B cell (primary cell): ENCODE measurements at regions not wholly inside any gene's neighbourhood (a gene's known extent, or its start where the extent isn't known, plus 50 kb on each side); places are given as distances from the start of the nearest gene placed in this dataset.

Experiments
- ATAC-seq: fragments of 200-7000 bp; cut with Tn5 transposase; one replicate; pipeline ENCODE4 v1.10.0; 2021; ENCODE audit warnings: low read depth, mild to moderate bottlenecking, moderate number of reproducible peaks, moderate library complexity
- CTCF ChIA-PET: fragments of 350-600 bp; sonication (Branson Sonifier 250); formaldehyde crosslinking; loops from one replicate; lab custom pipeline; 2021; ENCODE audit warnings: antibody characterized with exemption, inconsistent platforms; lab: Charles Lee
- POLR2A ChIA-PET: fragments of 350-600 bp; sonication (Branson Sonifier 250); formaldehyde crosslinking; loops from one replicate; lab custom pipeline; 2021; ENCODE audit warnings: antibody characterized with exemption; lab: Charles Lee
- DNase-seq: peaks from one replicate; pipeline ENCODE4 v3.0.0; 2013
- H2AFZ ChIP-seq: 2 replicates; pipeline ENCODE4 v1.6.1; 2012; ENCODE audit warnings: mild to moderate bottlenecking, low read depth, low read length; ENCODE audit not compliant: insufficient read depth, poor library complexity, severe bottlenecking
- H3K27ac ChIP-seq, 2 donors: 1 replicate in 1 of 2; 2 replicates in 1 of 2; pipeline ENCODE4 v1.5.1; 2012 to 2013; ENCODE audit warnings: low read length in 2 of 2, mild to moderate bottlenecking in 2 of 2, moderate library complexity in 1 of 2
- H3K27me3 ChIP-seq, 4 experiments: fragments of 200-600 bp in 1 of 4; sonication (generic) in 1 of 4; replicated peaks in 1 of 4; 1 replicate in 2 of 4; 2 replicates in 2 of 4; pipeline versions ENCODE4 v1.6.1 to v1.7.0; 2013 to 2016; ENCODE audit warnings: low read length in 3 of 4, mild to moderate bottlenecking in 2 of 4, mixed read lengths in 1 of 4, moderate library complexity in 1 of 4; ENCODE audit not compliant: insufficient read depth in 4 of 4, control insufficient read depth in 3 of 4; ENCODE audit errors: control extremely low read depth in 1 of 4
- H3K36me3 ChIP-seq, 2 experiments: replicated peaks in 1 of 2; 1 replicate in 1 of 2; 2 replicates in 1 of 2; pipeline versions ENCODE4 v1.6.1 to v1.7.1; 2013; ENCODE audit warnings: low read length in 1 of 2; ENCODE audit not compliant: insufficient read depth in 2 of 2, control insufficient read depth in 1 of 2; ENCODE audit errors: control extremely low read depth in 1 of 2, extremely low read depth in 1 of 2
- H3K4me1 ChIP-seq, 2 donors: fragments of 200-600 bp in 1 of 2; sonication (generic) in 1 of 2; 1 replicate in 1 of 2; 2 replicates in 1 of 2; pipeline versions ENCODE4 v1.5.1 to v1.6.1; 2013 to 2017; ENCODE audit warnings: low read length in 2 of 2; ENCODE audit not compliant: control insufficient read depth in 2 of 2, insufficient read depth in 2 of 2
- H3K4me2 ChIP-seq: replicated peaks from 2 replicates; pipeline ENCODE3; 2012; ENCODE audit warnings: mild to moderate bottlenecking, low read depth, low read length; ENCODE audit not compliant: poor library complexity, severe bottlenecking
- H3K4me3 ChIP-seq, 5 experiments: fragments of 200-600 bp in 1 of 5; sonication (generic) in 1 of 5; 1 replicate in 3 of 5; 2 replicates in 2 of 5; pipeline versions ENCODE4 v1.5.1 to v1.7.0; 2011 to 2016; ENCODE audit warnings: low read length in 4 of 5, mild to moderate bottlenecking in 4 of 5, low read depth in 2 of 5, control low read depth in 1 of 5, moderate library complexity in 1 of 5; ENCODE audit not compliant: insufficient read depth in 1 of 5; ENCODE audit errors: control extremely low read depth in 1 of 5, extremely low read depth in 1 of 5
- H3K79me2 ChIP-seq: fragments of 200-600 bp; sonication (generic); one replicate; pipeline ENCODE4 v1.6.0; 2016; ENCODE audit warnings: low read length; ENCODE audit not compliant: control insufficient read depth, insufficient read depth
- H3K9ac ChIP-seq: fragments of 200-600 bp; sonication (generic); 2 replicates; pipeline ENCODE4 v1.6.1; 2017; ENCODE audit warnings: mild to moderate bottlenecking, low read length, moderate library complexity
- H3K9me3 ChIP-seq, 3 donors: one replicate each; pipeline versions ENCODE4 v1.6.1 to v1.7.1; 2013; ENCODE audit warnings: low read length in 2 of 3; ENCODE audit not compliant: control insufficient read depth in 2 of 3, insufficient read depth in 1 of 3; ENCODE audit errors: control extremely low read depth in 1 of 3
- H4K20me1 ChIP-seq: 2 replicates; pipeline ENCODE4 v1.6.0; 2012; ENCODE audit warnings: mild to moderate bottlenecking, low read length; ENCODE audit not compliant: insufficient read depth, control insufficient read depth, poor library complexity, severe bottlenecking
- H3K27ac Mint-ChIP-seq: one replicate; pipeline ENCODE4 v1.8.0; 2021; ENCODE audit warnings: mixed read lengths
- H3K27me3 Mint-ChIP-seq: one replicate; pipeline ENCODE4 v1.8.0; 2021; ENCODE audit warnings: mixed read lengths
- H3K4me1 Mint-ChIP-seq: one replicate; pipeline ENCODE4 v1.8.0; 2021; ENCODE audit warnings: mixed read lengths
- H3K4me3 Mint-ChIP-seq: one replicate; pipeline ENCODE4 v1.8.0; 2021; ENCODE audit warnings: mixed read lengths
- H3K9me3 Mint-ChIP-seq: one replicate; pipeline ENCODE4 v1.8.0; 2022; ENCODE audit warnings: mixed read lengths; ENCODE audit not compliant: insufficient read depth
- EZH2 ChIP-seq: IDR thresholded peaks from 2 replicates; pipeline ENCODE4 v1.6.1; 2012; ENCODE audit warnings: borderline replicate concordance, low read depth, mild to moderate bottlenecking, moderate library complexity, low read length; ENCODE audit not compliant: insufficient read depth, poor library complexity, severe bottlenecking
- WGBS: methylation state at CpG from one replicate; pipeline ENCODE4 v1.1.5; 2013; ENCODE audit warnings: missing lambda C conversion rate; ENCODE audit not compliant: insufficient coverage; 5-methylcytosine and 5-hydroxymethylcytosine counted together
- intact Hi-C: fragments of 100-400 bp; cut with micrococcal nuclease; formaldehyde crosslinking; loops from one replicate; pipeline ENCODE4 v1.10.0; 2022
- TF ChIP-seq, protein P1 (sequence below): fragments of 200-600 bp; IDR thresholded peaks from one replicate; pipeline ENCODE4 v1.8.0; 2022; ENCODE audit warnings: antibody characterized with exemption, mild to moderate bottlenecking

DNA sequence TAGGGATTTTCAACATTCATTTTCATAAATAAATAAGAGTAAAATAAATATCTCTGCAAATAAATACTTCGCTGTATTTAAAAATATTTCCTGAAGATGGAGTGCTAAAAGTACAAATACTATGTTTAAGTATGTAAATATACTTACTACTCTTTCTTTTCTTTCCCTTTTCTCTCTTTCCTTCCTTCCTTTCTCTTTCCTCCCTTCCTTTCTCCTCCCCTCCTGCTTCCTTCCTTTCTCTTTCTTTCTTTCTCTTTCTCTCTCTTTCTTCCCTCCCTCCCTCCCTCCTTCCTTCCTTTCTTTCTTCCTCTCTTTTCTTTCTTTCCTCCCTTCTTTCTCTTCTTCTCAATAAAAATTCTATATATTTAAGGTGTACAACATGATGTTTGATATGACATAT, 496.1 kb downstream of the CCSER2 start:
- POLR2A ChIA-PET = no interaction called here
- H3K27me3 Mint-ChIP-seq = peaks cover 2% of the 10 kb centered on the region

DNA sequence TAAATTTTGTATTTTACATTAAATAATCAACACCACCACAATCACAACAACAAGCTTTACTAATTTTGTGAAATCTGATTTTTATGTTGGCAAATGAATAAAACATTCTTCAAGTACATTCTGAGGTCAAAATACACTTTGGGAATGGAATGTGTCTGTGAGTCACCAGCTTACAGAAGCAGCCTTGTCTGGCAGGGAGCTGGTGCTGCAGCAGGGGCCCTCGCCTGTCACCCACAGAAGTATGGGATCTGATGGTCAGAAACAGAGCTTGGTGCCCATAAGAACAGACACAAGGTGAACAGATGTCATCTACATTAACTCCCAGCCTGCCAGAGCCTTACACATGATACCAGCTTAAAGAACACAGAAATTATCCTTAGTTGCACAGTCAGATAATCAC, 496.9 kb downstream of the CCSER2 start:
- no peaks in the 10 kb centered on the region for H3K36me3 ChIP-seq
- POLR2A ChIA-PET = no interaction called here
- WGBS = 83% methylated on average over 1 of the region's 1 CpG

More for the DNA sequence above, 496.1 kb downstream of the CCSER2 start:
- no CpG with 5 or more reads among the region's 1 CpG for WGBS
- Histone ChIP-seq H3K36me3 (no peaks in the 10 kb centered on the region), H4K20me1 (no peaks in the 10 kb centered on the region), H3K79me2 (no peaks in the 10 kb centered on the region), H2AFZ (no peak overlapping the region), H3K4me1 (no peaks in the 10 kb centered on the region), H3K4me2 (no peak overlapping the region), H3K4me3 (no peak overlapping the region), H3K9me3 (no peaks in the 10 kb centered on the region), H3K27me3 (no peaks in the 10 kb centered on the region), H3K9ac (no peak overlapping the region), H3K27ac (no peak overlapping the region)
- H3K27ac Mint-ChIP-seq = no peak overlapping the region
- H3K4me3 Mint-ChIP-seq = no peak overlapping the region
- CTCF ChIA-PET = no interaction called here
- DNase-seq (no peak), ATAC-seq (no peak)
- no peaks in the 10 kb centered on the region for H3K4me1 Mint-ChIP-seq
- no peak for TF ChIP-seq EZH2
- TF ChIP-seq, protein P1, sequence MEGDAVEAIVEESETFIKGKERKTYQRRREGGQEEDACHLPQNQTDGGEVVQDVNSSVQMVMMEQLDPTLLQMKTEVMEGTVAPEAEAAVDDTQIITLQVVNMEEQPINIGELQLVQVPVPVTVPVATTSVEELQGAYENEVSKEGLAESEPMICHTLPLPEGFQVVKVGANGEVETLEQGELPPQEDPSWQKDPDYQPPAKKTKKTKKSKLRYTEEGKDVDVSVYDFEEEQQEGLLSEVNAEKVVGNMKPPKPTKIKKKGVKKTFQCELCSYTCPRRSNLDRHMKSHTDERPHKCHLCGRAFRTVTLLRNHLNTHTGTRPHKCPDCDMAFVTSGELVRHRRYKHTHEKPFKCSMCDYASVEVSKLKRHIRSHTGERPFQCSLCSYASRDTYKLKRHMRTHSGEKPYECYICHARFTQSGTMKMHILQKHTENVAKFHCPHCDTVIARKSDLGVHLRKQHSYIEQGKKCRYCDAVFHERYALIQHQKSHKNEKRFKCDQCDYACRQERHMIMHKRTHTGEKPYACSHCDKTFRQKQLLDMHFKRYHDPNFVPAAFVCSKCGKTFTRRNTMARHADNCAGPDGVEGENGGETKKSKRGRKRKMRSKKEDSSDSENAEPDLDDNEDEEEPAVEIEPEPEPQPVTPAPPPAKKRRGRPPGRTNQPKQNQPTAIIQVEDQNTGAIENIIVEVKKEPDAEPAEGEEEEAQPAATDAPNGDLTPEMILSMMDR = no peak
- intact Hi-C loops = no loop called here
- H3K9me3 Mint-ChIP-seq = no peaks in the 10 kb centered on the region

More for the DNA sequence above, 496.9 kb downstream of the CCSER2 start:
- Histone ChIP-seq H2AFZ (no peak overlapping the region), H4K20me1 (no peaks in the 10 kb centered on the region), H3K79me2 (no peaks in the 10 kb centered on the region), H3K27ac (no peak overlapping the region), H3K4me1 (no peaks in the 10 kb centered on the region), H3K9ac (no peak overlapping the region), H3K4me2 (no peak overlapping the region), H3K27me3 (no peaks in the 10 kb centered on the region), H3K9me3 (no peaks in the 10 kb centered on the region), H3K4me3 (no peak overlapping the region)
- intact Hi-C loops = no loop called here
- Mint-ChIP-seq H3K4me1 (no peaks in the 10 kb centered on the region), H3K4me3 (no peak overlapping the region), H3K27ac (no peak overlapping the region), H3K9me3 (no peaks in the 10 kb centered on the region), H3K27me3 (peaks cover 2% of the 10 kb centered on the region)
- no peak for ATAC-seq
- TF ChIP-seq, protein P1 = no peak
- TF ChIP-seq EZH2 = no peak
- DNase-seq = no peak
- CTCF ChIA-PET = no interaction called here
